Stimulated activated CD4-positive, alpha-beta T cell treated with anti-CD3 and anti-CD28 coated beads, Interleukin-15, amount 100 ng/mL, for 48 hours (primary cell): ENCODE measurements at regions not wholly inside any gene's neighbourhood (a gene's known extent, or its start where the extent isn't known, plus 50 kb on each side); places are given as distances from the start of the nearest gene placed in this dataset.
"Not testable (repeated sequence)": the region's sequence is repeated elsewhere in the genome, so short reads cannot be mapped to it uniquely, and the experiment has no call there.

Experiments used
- DNase-seq, 2 donors: peaks; one replicate each; pipeline ENCODE4 v3.0.0-alpha.2; 2020; ENCODE audit warnings: low read depth in 2 of 2

GRCh38 chr6:119814609-119815400 lies 465.2 kb upstream of the MAN1A1 start:
- no peak for DNase-seq

GRCh38 chr6:119802464-119802863 lies 452.9 kb upstream of the MAN1A1 start:
- DNase-seq = no peak

GRCh38 chr6:119801056-119801455 lies 451.5 kb upstream of the MAN1A1 start:
- no peak for DNase-seq

GRCh38 chr6:119800526-119800925 lies 451.0 kb upstream of the MAN1A1 start:
- no peak for DNase-seq

- no peak for DNase-seq
These were observed 450.3 kb upstream of the MAN1A1 start for GRCh38 chr6:119799596-119800509.

- DNase-seq = no peak
These were observed 442.2 kb upstream of the MAN1A1 start for GRCh38 chr6:119791736-119792135.

- no peak for DNase-seq
These were observed 431.8 kb upstream of the MAN1A1 start for GRCh38 chr6:119781365-119781764.

GRCh38 chr6:119768201-119768600 lies 418.6 kb upstream of the MAN1A1 start:
- DNase-seq = no peak

- no peak for DNase-seq
These were observed 415.5 kb upstream of the MAN1A1 start for GRCh38 chr6:119764927-119765681.

GRCh38 chr6:119760046-119760445 lies 410.5 kb upstream of the MAN1A1 start:
- DNase-seq = no peak

GRCh38 chr6:119758385-119758784 lies 408.8 kb upstream of the MAN1A1 start:
- no peak for DNase-seq

GRCh38 chr6:119757467-119757866 lies 407.9 kb upstream of the MAN1A1 start:
- no peak for DNase-seq

- no peak for DNase-seq
These were observed 399.8 kb upstream of the MAN1A1 start for GRCh38 chr6:119749335-119749734.

- not testable (repeated sequence) for DNase-seq
These were observed 399.0 kb upstream of the MAN1A1 start for GRCh38 chr6:119748535-119748934.

GRCh38 chr6:119742188-119742803 lies 392.7 kb upstream of the MAN1A1 start:
- peak; percentile 28 to 48 for DNase-seq

GRCh38 chr6:119739769-119740168 lies 390.2 kb upstream of the MAN1A1 start:
- no peak for DNase-seq

GRCh38 chr6:119738425-119738824 lies 388.9 kb upstream of the MAN1A1 start:
- DNase-seq = no peak

GRCh38 chr6:119736296-119737021 lies 386.9 kb upstream of the MAN1A1 start:
- DNase-seq = no peak

- no peak for DNase-seq
These were observed 386.0 kb upstream of the MAN1A1 start for GRCh38 chr6:119735530-119735929.

GRCh38 chr6:119734227-119734626 lies 384.7 kb upstream of the MAN1A1 start:
- no peak for DNase-seq

- DNase-seq = no peak
These were observed 379.4 kb upstream of the MAN1A1 start for GRCh38 chr6:119728935-119729334.
